Gastrocnemius medialis (tissue), 4 donors: ENCODE measurements at regions not wholly inside any gene's neighbourhood (a gene's known extent, or its start where the extent isn't known, plus 50 kb on each side); places are given as distances from the start of the nearest gene placed in this dataset.

Experiments used
- CTCF ChIP-seq, 5 experiments: fragments of 450-650 bp in 3 of 5; fragments of 200-600 bp in 2 of 5; sonication (generic) in 2 of 5; IDR thresholded peaks in 4 of 5; conservative IDR thresholded peaks in 1 of 5; 1 replicate in 4 of 5; 2 replicates in 1 of 5; pipeline ENCODE4 v1.5.1; 2016 to 2019; ENCODE audit warnings: antibody characterized with exemption in 5 of 5, mild to moderate bottlenecking in 3 of 5, moderate library complexity in 3 of 5
- POLR2A ChIP-seq, 2 donors: fragments of 450-650 bp; IDR thresholded peaks; one replicate each; pipeline ENCODE4 v1.6.1; 2017; ENCODE audit warnings: antibody characterized with exemption in 2 of 2, mild to moderate bottlenecking in 2 of 2, moderate library complexity in 2 of 2

- TF ChIP-seq POLR2A (IDR thresholded peaks at IDR 0.05), result no peak
- no peak for TF ChIP-seq CTCF (IDR thresholded peaks at IDR 0.05 in 4 of 5, conservative IDR thresholded peaks at IDR 0.05 in 1 of 5)
These were observed 448.7 kb upstream of the MIR17HG start for GRCh38 chr13:90898811-90899210.
